ENCODE measurements at regions not wholly inside any gene's neighbourhood (a gene's known extent, or its start where the extent isn't known, plus 50 kb on each side); places are given as distances from the start of the nearest gene placed in this dataset.

DNA sequence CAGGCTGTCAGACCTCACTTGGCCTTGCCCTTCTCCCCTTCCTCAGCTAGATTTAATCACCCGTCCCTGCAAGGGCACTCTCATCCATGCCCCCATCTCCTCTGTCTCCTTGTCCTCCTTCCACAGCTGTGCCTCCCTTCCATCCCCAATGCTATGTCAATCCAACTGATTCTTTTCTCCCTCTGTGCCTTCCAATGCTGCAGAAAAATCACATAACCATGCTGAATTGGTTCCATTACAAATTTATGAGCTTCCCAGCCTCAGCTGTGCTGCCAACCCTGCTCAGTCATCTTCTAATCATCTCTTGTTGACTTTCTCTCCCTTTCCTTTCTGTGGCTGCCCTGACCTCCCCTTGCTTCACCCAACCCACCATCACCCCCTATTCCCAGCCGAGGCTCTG, 56.3 kb upstream of the PIRT start:
- DNase-seq (ENCODE audit: insufficient read length, low spot score) (no peak), FAIRE-seq (no peak)
- TF ChIP-seq, protein P1, sequence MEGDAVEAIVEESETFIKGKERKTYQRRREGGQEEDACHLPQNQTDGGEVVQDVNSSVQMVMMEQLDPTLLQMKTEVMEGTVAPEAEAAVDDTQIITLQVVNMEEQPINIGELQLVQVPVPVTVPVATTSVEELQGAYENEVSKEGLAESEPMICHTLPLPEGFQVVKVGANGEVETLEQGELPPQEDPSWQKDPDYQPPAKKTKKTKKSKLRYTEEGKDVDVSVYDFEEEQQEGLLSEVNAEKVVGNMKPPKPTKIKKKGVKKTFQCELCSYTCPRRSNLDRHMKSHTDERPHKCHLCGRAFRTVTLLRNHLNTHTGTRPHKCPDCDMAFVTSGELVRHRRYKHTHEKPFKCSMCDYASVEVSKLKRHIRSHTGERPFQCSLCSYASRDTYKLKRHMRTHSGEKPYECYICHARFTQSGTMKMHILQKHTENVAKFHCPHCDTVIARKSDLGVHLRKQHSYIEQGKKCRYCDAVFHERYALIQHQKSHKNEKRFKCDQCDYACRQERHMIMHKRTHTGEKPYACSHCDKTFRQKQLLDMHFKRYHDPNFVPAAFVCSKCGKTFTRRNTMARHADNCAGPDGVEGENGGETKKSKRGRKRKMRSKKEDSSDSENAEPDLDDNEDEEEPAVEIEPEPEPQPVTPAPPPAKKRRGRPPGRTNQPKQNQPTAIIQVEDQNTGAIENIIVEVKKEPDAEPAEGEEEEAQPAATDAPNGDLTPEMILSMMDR (IDR thresholded peaks at IDR 0.05; ENCODE audit: insufficient read depth, missing control alignments) = no peak

DNA sequence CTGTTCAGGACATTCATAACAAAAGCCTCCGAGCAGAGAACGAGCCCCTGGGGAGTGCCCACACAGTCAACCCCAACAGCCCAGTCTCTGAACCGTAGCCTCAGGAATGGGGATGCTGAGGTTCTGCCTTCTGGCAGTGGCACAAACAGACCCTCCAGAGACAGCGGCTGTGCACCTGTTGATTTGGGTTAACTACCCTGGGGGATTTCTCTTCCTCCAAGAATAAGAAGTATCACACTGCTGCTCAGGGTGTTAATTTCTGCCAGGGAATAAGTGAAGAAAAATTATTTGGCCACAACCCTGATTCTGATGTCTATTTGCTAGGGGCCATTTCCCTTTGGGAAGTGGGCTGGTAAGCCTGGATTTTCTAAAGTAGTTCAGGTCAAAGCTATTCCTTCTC, 51.0 kb upstream of the PIRT start:
- DNase-seq (ENCODE audit: insufficient read length, low spot score) (no peak), FAIRE-seq (no peak)
- TF ChIP-seq, protein P1 (IDR thresholded peaks at IDR 0.05; ENCODE audit: insufficient read depth, missing control alignments) = no peak
